GM13976 (cell line): ENCODE measurements at regions not wholly inside any gene's neighbourhood (a gene's known extent, or its start where the extent isn't known, plus 50 kb on each side); places are given as distances from the start of the nearest gene placed in this dataset.

Source experiments
- DNase-seq: peaks from one replicate; pipeline ENCODE4 v3.0.0; 2012; ENCODE audit warnings: low spot score
- CTCF ChIP-seq: IDR thresholded peaks from 2 replicates; pipeline ENCODE4 v1.5.1; 2012; ENCODE audit warnings: borderline replicate concordance, mild to moderate bottlenecking; ENCODE audit not compliant: insufficient read depth; ENCODE audit errors: extremely low read depth, missing control alignments, control extremely low read depth
- in situ Hi-C: fragments of 300-500 bp; cut with MboI; formaldehyde crosslinking; loops from one replicate; pipeline ENCODE4 v1.12.0; 2022; ENCODE audit warnings: low sequenced_read_pairs, mixed read lengths, inconsistent platforms; ENCODE audit not compliant: unreplicated experiment

- in situ Hi-C loops = no loop called here
- no peak for DNase-seq
- TF ChIP-seq CTCF = no peak
These were observed 237.9 kb upstream of the PBX1 start for GRCh38 chr1:164320790-164321731.

- in situ Hi-C loops = no loop called here
- no peak for DNase-seq
- TF ChIP-seq CTCF = no peak
These were observed 233.2 kb upstream of the PBX1 start for GRCh38 chr1:164325786-164326185.

- in situ Hi-C loops = no loop called here
- TF ChIP-seq CTCF = no peak
- DNase-seq = no peak
These were observed 225.6 kb upstream of the PBX1 start for GRCh38 chr1:164333387-164333786.

- no peak for DNase-seq
- in situ Hi-C loops = no loop called here
- no peak for TF ChIP-seq CTCF
These were observed 221.6 kb upstream of the PBX1 start for GRCh38 chr1:164337394-164337793.

GRCh38 chr1:164337885-164338284 lies 221.1 kb upstream of the PBX1 start:
- no peak for DNase-seq
- no peak for TF ChIP-seq CTCF
- in situ Hi-C loops = no loop called here

DNA sequence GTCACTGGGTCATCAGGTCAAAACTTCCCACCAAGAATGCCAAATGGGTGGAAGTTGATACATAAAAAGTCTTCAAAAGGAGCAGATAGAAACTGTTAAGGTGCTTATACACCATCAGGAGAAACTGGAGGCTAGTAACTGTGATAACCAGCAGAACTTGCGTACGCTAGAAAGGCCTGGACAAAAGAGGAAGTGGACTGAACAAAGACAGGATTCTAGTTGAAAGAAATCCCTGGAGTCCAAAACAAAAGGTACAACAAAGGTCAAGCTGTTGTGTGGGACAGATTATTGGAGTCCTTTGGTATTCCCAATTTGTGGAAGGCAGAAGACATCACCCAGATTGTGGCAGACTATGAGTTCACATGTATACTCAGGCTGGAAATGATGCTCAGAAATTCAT lies 215.8 kb upstream of the PBX1 start:
- DNase-seq = no peak
- no peak for TF ChIP-seq CTCF
- in situ Hi-C loops = no loop called here
